GM10248 (cell line): ENCODE measurements at regions not wholly inside any gene's neighbourhood (a gene's known extent, or its start where the extent isn't known, plus 50 kb on each side); places are given as distances from the start of the nearest gene placed in this dataset.

Experiments
- CTCF ChIA-PET: fragments of 300-600 bp; sonication (Branson Sonifier 250); formaldehyde crosslinking; extraction: SDS; loops from one replicate; lab custom pipeline; 2021; ENCODE audit warnings: antibody characterized with exemption; lab: Yijun Ruan, JAX
- POLR2A ChIA-PET: fragments of 350-650 bp; sonication (Branson Sonifier 250); formaldehyde crosslinking; extraction: SDS; loops from one replicate; lab custom pipeline; 2020; ENCODE audit warnings: antibody characterized with exemption; lab: Yijun Ruan, JAX
- DNase-seq: peaks from one replicate; pipeline ENCODE4 v3.0.0; 2012; ENCODE audit errors: extremely low spot score
- TF ChIP-seq, protein P1 (sequence below): IDR thresholded peaks from 2 replicates; pipeline ENCODE4 v1.5.1; 2012; ENCODE audit warnings: mild to moderate bottlenecking, low read depth; ENCODE audit errors: extremely low read depth, missing control alignments, control extremely low read depth

DNA sequence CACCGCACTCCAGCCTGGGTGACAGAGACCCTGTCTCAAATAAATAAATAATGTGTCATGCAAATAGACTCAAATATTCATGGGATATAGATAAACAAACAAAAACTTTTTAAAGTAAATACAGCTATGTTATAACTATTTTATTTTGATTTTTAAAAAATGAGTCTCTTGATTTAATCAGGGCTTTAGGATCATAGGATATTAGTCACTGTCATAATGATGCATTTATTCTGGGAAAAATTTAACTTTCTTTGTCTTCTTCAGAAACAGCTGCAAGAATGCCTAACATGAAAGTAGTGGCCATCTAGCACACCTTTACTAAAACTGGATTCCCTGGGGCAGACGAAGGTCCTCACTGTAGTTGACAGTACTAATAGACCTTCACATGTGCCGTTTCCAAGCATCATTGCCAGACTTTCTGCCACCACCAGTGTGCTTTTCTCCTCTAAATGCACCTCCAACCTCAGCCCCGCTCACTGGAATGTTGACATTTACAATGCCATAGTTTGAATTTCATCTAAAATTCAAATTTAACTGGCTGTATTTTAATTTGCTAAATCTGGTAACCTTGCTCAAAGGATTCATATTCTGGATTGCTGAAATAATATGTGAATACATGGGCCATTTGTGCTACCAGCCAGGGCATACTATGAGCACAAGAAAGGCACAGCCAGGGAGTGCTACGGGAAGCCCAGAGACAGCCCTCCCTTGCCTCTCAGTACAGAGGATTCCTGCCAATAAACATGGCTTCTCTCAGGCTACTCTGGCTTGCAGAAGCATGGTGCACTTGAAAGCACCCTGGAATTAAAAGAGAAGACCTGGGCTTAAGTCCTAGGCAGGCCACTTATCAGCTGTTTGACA is 63.4 kb upstream of the ADO start:
- TF ChIP-seq, protein P1, sequence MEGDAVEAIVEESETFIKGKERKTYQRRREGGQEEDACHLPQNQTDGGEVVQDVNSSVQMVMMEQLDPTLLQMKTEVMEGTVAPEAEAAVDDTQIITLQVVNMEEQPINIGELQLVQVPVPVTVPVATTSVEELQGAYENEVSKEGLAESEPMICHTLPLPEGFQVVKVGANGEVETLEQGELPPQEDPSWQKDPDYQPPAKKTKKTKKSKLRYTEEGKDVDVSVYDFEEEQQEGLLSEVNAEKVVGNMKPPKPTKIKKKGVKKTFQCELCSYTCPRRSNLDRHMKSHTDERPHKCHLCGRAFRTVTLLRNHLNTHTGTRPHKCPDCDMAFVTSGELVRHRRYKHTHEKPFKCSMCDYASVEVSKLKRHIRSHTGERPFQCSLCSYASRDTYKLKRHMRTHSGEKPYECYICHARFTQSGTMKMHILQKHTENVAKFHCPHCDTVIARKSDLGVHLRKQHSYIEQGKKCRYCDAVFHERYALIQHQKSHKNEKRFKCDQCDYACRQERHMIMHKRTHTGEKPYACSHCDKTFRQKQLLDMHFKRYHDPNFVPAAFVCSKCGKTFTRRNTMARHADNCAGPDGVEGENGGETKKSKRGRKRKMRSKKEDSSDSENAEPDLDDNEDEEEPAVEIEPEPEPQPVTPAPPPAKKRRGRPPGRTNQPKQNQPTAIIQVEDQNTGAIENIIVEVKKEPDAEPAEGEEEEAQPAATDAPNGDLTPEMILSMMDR, result no peak
- ChIA-PET POLR2A (no interaction called here), CTCF (interaction anchor here (1.0 to 1.4 kb wide), 2 partner anchors 18 to 76 kb away, joined by 4 to 5 read pairs; no protein-coding TSS in a partner anchor)
- DNase-seq, result no peak

DNA sequence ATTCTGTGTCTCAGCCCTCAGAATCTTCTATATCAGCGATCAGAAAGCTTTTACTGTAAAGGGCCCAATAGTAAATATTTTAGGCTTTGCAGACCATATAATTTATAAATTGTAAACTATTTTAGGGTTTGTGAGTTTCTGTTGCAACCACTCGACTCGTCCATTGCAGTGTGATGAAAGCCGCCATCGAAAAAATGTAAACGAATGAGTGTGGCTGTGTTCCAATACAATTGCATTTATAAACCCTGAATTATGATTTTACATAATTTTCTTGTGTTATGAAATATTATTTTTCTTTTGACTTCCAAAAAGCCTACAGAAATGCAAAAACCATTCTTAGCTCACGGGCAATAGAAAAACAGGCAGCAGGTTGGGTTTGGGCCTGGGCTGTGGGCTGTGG is 62.5 kb upstream of the ADO start:
- ChIA-PET CTCF (interaction anchor here (0.9 kb wide), 1 partner anchor 15 kb away, joined by 3 read pairs; no protein-coding TSS in a partner anchor), POLR2A (no interaction called here)
- DNase-seq, result no peak
- TF ChIP-seq, protein P1, result no peak

DNA sequence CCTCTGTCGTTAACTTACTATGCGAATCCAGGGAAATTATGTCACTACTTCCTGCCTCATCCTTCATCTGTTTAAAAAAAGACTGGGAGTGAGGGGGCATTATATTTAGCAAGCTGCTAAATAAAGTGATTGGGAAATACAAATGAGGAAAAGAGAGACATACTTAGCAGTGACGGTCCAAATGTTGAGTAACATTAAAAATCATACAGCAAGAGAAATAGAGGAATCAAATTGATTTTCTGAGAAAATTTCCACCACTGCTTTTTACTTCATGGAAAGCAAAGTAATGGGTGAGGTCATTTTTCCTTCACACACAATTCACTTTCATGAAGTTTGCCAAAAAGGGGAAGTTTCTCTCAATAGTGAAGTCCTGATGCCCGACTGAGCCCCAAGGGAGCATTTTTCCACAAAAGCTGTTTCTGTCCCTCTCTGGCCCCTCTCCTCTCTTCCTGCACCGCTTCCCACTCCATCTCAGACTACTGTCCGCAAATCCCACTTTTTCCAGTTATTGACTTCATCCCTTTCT is 61.9 kb upstream of the ADO start:
- DNase-seq, result no peak
- TF ChIP-seq, protein P1, result no peak
- ChIA-PET POLR2A (no interaction called here), CTCF (interaction anchor here (0.6 to 0.9 kb wide), 2 partner anchors 16 kb away, joined by 3 read pairs; no protein-coding TSS in a partner anchor)

DNA sequence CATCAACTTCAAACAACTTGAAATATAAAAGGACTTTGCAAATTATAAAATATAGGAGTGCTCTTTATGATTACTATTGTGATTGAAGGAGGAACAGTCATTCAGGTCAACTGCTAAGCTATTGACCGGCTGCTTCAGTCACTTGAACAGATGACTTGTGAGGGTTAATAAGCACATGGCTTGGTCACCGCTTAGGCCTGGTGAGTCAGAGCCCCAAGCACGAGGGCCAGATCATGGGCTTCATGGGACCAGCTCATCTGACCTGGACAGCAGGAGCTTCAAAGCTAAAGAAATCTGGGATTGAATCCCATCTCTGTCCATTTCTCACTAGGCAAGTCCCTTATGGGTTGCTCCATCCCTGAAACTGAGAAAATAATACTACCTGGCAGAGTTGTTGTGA is 60.4 kb upstream of the ADO start:
- POLR2A ChIA-PET, result no interaction called here
- TF ChIP-seq, protein P1, result no peak
- no peak for DNase-seq
- CTCF ChIA-PET, result interaction anchor here (0.8 to 2.0 kb wide), 2 partner anchors 9 to 16 kb away, joined by 3 to 6 read pairs; no protein-coding TSS in a partner anchor

DNA sequence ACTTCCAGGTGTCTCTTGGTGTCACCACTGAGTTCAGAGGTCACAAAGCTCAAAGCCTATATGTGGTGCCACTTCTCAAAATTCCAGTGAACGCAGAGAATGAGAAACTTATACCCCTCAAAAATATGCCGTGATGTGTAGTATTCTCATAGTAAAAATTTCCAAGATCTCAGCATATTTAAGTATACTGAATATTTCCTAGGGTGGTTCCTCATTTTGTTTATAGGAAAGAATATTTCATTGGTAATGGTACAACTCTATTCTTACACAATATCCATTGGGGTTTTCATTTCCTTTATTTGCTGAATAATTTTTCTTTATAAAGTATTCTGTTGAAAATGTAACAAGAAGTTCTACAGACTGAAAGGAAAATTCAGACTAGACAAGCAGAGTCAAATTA is 58.9 kb upstream of the ADO start:
- CTCF ChIA-PET, result interaction anchor here (1.9 to 2.0 kb wide), 2 partner anchors 11 to 17 kb away, joined by 5 to 6 read pairs; no protein-coding TSS in a partner anchor
- POLR2A ChIA-PET, result no interaction called here
- no peak for DNase-seq
- TF ChIP-seq, protein P1, result no peak

DNA sequence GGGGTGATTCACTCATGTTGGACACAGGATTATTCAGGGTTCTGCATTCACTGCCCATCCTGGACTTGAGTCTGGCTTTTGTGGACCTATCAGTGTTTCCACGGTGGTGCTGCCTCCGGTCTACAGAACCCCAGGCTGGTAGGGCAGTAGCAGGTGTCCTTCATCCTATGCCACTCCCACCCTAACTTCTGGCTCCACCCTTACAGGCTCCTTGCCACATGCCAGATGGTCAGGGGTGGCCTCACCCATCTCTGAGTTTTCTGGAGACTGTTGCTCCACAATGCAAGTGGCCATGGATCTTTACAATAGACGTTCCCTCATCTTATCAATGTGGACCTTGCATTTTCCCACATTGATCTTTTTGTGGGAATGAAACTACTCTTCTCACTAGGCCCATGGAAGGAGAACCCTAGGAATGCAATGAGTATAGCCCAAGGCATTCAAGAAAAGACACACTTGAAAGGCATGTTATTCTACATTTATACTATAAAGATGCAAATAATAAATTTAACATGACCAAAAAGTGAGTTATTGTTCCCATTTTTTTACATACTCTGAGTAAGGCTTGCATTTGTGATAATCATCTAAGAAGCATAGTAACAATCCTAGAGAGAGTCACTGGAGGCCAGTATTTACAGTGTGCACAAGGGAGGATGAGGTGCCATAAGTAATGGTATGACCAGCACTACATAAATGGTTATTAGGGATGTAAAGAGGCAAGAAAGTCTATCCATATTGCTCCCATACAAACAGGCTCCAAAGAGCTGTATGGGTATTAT is 57.4 kb upstream of the ADO start:
- CTCF ChIA-PET, result interaction anchor here (1.9 kb wide), 1 partner anchor 13 kb away, joined by 5 read pairs; no protein-coding TSS in a partner anchor
- DNase-seq, result no peak
- POLR2A ChIA-PET, result no interaction called here
- TF ChIP-seq, protein P1, result no peak
